ENCODE measurements at regions not wholly inside any gene's neighbourhood (a gene's known extent, or its start where the extent isn't known, plus 50 kb on each side); places are given as distances from the start of the nearest gene placed in this dataset.

GRCh38 chr20:55513954-55514353 is 491.4 kb downstream of the CBLN4 start:
- TF ChIP-seq, protein P1, sequence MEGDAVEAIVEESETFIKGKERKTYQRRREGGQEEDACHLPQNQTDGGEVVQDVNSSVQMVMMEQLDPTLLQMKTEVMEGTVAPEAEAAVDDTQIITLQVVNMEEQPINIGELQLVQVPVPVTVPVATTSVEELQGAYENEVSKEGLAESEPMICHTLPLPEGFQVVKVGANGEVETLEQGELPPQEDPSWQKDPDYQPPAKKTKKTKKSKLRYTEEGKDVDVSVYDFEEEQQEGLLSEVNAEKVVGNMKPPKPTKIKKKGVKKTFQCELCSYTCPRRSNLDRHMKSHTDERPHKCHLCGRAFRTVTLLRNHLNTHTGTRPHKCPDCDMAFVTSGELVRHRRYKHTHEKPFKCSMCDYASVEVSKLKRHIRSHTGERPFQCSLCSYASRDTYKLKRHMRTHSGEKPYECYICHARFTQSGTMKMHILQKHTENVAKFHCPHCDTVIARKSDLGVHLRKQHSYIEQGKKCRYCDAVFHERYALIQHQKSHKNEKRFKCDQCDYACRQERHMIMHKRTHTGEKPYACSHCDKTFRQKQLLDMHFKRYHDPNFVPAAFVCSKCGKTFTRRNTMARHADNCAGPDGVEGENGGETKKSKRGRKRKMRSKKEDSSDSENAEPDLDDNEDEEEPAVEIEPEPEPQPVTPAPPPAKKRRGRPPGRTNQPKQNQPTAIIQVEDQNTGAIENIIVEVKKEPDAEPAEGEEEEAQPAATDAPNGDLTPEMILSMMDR (IDR thresholded peaks at IDR 0.05): no peak
- TF ChIP-seq POLR2AphosphoS5 (IDR thresholded peaks at IDR 0.05): no peak
- TF ChIP-seq POLR2A (IDR thresholded peaks at IDR 0.05): no peak

Data from prostate gland (tissue), 2 donors.